Activated naive CD4-positive, alpha-beta T cell treated with anti-CD3 and anti-CD28 coated beads, Interleukin-2, amount 10 ng/mL, durations not matched to agents 7 days and 5 days (primary cell): ENCODE measurements at regions not wholly inside any gene's neighbourhood (a gene's known extent, or its start where the extent isn't known, plus 50 kb on each side); places are given as distances from the start of the nearest gene placed in this dataset.

Experiments used
- CTCF ChIA-PET: fragments of 350-600 bp; sonication (Branson Sonifier 250); formaldehyde crosslinking; loops from one replicate; lab custom pipeline; 2021; ENCODE audit warnings: antibody characterized with exemption; lab: Charles Lee
- DNase-seq: peaks from one replicate; pipeline ENCODE4 v3.0.0-alpha.2; 2020
- H3K27ac Mint-ChIP-seq: one replicate; pipeline ENCODE4 v1.8.0; 2021; ENCODE audit warnings: mild to moderate bottlenecking, moderate library complexity, mixed read lengths
- H3K27me3 Mint-ChIP-seq: one replicate; pipeline ENCODE4 v1.8.0; 2021; ENCODE audit warnings: mild to moderate bottlenecking, mixed read lengths
- H3K36me3 Mint-ChIP-seq: one replicate; pipeline ENCODE4 v1.8.0; 2021; ENCODE audit warnings: mixed read lengths
- H3K4me1 Mint-ChIP-seq: one replicate; pipeline ENCODE4 v1.8.0; 2021; ENCODE audit warnings: mixed read lengths
- H3K4me3 Mint-ChIP-seq: one replicate; pipeline ENCODE4 v1.8.0; 2021; ENCODE audit warnings: mild to moderate bottlenecking, moderate library complexity, mixed read lengths
- H3K9me3 Mint-ChIP-seq: one replicate; pipeline ENCODE4 v1.8.0; 2021; ENCODE audit warnings: mixed read lengths

DNA sequence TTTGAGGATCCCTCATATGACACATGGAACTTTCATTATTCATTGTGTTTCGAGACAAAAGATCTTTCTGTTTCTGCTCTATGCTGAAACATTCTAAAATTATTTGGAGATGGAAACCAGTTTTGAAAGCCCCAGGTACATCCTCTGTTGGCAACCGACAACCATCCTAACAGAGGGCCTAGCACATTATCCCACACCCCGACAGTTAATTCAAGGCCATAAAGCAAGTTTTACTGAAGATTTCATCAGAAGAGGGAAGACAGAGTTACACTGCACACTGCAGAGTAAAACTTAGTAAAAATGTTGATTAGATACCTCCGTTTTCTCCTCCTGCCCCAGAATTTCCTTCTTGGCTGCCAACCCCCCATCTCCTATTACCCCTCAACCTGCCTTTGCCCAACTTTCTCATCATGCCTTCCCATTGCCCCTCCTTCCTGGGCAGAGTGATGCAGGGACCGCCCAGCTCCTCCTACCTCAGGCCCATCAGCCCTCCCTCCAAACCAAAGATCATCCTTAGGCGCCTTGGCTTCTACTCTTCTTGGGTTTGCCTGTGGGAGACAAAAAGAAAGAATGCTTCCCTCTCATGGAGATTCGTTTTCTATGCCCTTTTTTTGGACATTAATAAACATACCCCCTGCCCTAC is 52.9 kb upstream of the CITED4 start:
- no peak for DNase-seq
- CTCF ChIA-PET: interaction anchor here (0.6 kb wide), 1 partner anchor 666 kb away, joined by 3 read pairs; no protein-coding TSS in a partner anchor
- H3K27ac Mint-ChIP-seq: no peak overlapping the region
- no peaks in the 10 kb centered on the region for H3K4me1 Mint-ChIP-seq
- no peaks in the 10 kb centered on the region for H3K36me3 Mint-ChIP-seq
- peaks cover 21% of the 10 kb centered on the region for H3K27me3 Mint-ChIP-seq
- no peak overlapping the region for H3K4me3 Mint-ChIP-seq
- H3K9me3 Mint-ChIP-seq: no peaks in the 10 kb centered on the region

DNA sequence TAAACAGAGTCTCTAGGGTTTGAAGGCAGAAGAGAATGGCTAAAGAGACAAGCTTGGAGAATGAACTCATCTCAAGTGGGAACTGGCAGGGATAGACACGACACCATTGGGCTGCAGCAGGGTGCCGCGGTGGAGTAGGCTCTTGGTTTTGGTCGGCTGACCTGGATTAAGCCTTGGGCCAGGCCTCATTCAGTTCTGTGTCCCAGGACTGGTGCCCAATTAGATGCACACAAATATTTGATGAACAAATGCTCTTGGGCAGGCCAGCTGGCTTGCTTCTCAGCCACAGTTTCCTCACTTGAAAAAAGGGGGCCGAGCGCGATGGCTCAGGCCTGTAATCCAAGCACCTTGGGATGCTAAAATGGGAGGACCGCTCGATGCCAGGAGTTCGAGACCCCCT is 53.4 kb upstream of the CITED4 start:
- Mint-ChIP-seq H3K27ac (no peak overlapping the region), H3K9me3 (no peaks in the 10 kb centered on the region), H3K27me3 (peaks cover 21% of the 10 kb centered on the region), H3K36me3 (no peaks in the 10 kb centered on the region), H3K4me3 (no peak overlapping the region), H3K4me1 (no peaks in the 10 kb centered on the region)
- CTCF ChIA-PET: no interaction called here
- DNase-seq: no peak

DNA sequence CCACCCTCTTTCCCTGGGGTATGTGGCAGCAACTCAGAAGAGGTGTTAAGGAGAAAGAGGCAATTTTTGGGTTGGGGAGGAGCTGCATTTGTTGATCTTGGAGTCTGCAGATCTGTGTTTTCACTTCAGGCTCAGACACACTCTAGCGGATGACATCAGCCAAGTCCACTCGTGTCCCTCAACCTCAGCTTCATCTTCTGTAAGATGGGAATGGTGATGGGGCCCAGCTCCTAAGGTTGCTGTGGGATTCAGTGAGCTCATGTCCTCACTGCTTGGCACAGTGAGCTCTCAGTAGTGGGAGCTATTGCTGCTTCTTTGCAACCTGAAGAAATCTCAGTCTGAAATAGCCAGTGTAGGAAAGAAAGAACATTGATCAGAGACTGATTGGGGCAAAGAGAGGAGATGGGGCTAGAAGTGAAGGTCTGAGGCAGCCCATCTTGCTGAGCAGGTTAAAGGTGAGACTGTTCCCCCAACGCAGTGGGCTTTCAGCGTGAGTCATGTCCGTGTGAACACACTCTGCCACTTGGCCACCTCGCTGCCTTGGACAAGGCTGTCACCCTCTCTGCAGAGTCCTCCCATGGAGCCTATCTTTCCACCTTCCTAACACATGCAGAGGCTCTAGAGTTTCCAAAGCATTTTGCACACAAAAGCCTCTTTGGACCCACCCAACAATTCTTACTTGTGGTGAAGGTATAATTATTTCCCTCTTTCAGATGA is 56.0 kb upstream of the CITED4 start:
- DNase-seq: no peak

DNA sequence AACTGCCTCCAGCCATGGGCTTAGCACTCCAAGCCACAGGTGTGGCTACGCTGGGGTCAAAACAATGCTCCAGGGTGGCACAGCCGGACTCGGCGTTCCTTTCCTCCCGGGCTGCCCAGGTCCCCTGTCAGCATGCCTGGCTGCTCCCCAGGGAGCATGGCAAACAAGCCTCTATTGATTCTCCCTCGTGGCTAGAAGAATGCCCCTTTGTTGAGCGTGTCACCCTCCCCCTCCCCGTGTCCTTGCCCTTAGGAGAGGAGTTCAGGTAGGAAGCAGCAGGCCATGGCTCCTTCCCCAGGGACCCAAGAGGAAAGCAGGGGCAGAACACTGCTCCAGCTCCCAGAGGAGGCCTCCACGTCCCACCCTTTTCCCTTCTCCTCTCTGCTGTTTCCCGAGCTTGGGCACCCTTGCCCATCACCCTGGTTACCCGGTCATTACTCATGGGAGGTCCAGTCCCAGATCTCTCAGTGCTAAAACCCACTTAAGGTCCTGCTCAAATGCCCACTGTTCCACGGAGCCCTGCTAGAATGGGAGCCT is 57.4 kb upstream of the CITED4 start:
- CTCF ChIA-PET: no interaction called here
- H3K4me3 Mint-ChIP-seq: no peak overlapping the region
- no peaks in the 10 kb centered on the region for H3K4me1 Mint-ChIP-seq
- H3K27me3 Mint-ChIP-seq: peaks cover 26% of the 10 kb centered on the region
- no peak overlapping the region for H3K27ac Mint-ChIP-seq
- no peak for DNase-seq
- H3K9me3 Mint-ChIP-seq: no peaks in the 10 kb centered on the region
- no peaks in the 10 kb centered on the region for H3K36me3 Mint-ChIP-seq

More for the DNA sequence above, 56.0 kb upstream of the CITED4 start:
- Mint-ChIP-seq H3K27me3 (peaks cover 26% of the 10 kb centered on the region), H3K4me1 (no peaks in the 10 kb centered on the region), H3K36me3 (no peaks in the 10 kb centered on the region), H3K9me3 (no peaks in the 10 kb centered on the region), H3K27ac (no peak overlapping the region), H3K4me3 (no peak overlapping the region)
- CTCF ChIA-PET: interaction anchor here (0.5 kb wide), 1 partner anchor 583 kb away, joined by 4 read pairs; no protein-coding TSS in a partner anchor

DNA sequence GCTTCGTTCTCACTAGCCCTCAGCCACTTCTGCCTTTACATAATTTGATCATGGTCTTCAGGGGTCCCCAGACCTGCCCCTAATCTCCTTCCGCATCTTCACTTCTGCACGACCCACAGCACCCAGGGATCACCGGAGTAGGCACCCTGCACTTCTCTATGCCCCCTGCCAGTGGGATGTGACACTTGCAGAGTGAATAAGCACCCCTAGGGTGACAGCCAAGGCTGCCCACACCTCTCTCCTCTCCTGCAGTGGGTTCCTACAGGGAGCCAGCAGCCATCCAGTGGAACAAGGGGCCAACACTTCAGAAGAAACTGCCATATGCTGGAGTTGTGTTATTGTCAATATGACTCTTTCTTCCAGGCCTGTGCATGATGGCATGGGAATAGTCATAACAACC is 58.0 kb upstream of the CTPS1 start:
- H3K27me3 Mint-ChIP-seq: peaks cover 15% of the 10 kb centered on the region
- no peak overlapping the region for H3K4me3 Mint-ChIP-seq
- H3K36me3 Mint-ChIP-seq: no peaks in the 10 kb centered on the region
- CTCF ChIA-PET: no interaction called here
- H3K27ac Mint-ChIP-seq: no peak overlapping the region
- no peak for DNase-seq
- no peaks in the 10 kb centered on the region for H3K4me1 Mint-ChIP-seq
- no peaks in the 10 kb centered on the region for H3K9me3 Mint-ChIP-seq

DNA sequence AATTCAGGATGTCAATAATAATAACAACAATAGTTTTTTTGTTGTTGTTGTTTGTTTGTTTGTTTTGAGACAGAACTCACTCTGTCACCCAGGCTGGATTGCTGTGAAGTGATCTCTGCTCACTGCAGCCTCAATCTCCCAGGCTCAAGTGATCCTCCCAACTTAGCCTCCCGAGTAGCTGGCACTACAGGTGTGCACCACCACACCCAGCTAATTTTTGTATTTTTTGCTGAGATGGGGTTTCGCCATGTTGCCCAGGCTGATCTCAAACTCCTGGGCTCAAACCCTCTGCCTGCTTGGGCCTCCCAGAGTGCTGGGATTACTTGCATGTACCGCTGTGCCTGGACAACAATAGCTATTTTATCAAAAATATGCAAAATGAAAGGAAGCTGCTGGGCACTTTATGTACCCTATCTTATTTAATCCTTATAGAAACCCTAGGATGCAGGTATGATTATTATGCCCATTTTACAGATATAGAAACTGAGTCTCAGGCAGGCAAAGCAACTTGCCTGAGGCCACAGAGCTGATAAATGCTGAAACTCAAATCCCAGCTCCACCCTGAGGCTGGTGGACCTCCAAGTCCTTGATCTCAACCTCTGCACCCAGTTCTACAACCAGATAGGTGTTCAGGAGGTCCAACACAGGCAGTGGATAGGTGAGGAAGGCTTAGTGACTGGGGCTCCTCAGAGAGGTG is 57.4 kb upstream of the CTPS1 start:
- H3K36me3 Mint-ChIP-seq: no peaks in the 10 kb centered on the region
- H3K9me3 Mint-ChIP-seq: no peaks in the 10 kb centered on the region
- no peak overlapping the region for H3K27ac Mint-ChIP-seq
- no peak for DNase-seq
- peaks cover 10% of the 10 kb centered on the region for H3K27me3 Mint-ChIP-seq
- CTCF ChIA-PET: no interaction called here
- no peaks in the 10 kb centered on the region for H3K4me1 Mint-ChIP-seq
- H3K4me3 Mint-ChIP-seq: no peak overlapping the region

DNA sequence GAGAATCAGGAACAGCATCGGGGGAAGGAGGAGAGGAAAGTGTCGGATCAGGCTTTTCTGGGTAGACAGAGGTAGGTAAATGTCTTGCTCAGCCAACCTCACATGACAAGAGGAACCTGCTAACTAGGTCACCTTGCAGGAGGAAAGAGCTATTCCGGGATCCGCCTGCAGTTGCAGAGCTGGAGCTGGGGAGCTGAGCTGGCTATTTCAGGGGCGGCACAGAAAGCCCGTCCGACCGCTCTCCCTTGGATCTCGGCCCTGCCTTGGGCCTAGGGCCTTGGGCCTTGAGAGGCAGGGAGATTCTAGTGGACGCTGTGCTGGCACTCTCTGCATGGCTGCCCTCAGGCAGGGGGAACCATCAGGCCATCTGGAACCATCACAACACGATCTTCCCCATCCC is 56.5 kb upstream of the CTPS1 start:
- CTCF ChIA-PET: interaction anchor here (1.8 kb wide), 1 partner anchor 26 kb away, joined by 6 read pairs; no protein-coding TSS in a partner anchor

DNA sequence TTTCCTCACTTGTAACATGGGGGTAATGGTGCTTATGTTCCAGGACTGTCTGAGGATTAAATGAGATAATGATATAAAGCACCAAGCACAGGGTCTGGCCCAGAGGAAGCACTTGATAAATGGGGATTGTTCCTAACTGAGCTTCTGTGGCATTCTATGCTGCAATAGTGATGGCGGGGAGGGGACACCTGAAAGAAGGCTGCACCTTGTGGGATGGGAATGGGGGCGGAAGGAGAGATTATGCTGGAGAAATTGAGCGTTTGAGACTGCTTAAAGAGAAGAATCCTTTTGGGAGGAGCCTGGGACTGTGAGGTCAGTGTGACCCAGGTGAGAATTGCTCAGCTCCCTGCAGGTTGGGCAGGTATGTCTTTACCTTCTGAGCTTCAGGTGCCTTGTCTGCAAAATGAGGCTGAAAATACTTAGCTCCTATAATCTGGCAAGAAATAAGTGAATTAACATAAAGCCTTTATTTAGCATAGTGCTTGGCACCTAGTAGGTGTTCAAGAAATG is 55.9 kb upstream of the CTPS1 start:
- no peak for DNase-seq
- Mint-ChIP-seq H3K4me1 (no peaks in the 10 kb centered on the region), H3K27ac (no peak overlapping the region), H3K36me3 (no peaks in the 10 kb centered on the region), H3K27me3 (peaks cover 12% of the 10 kb centered on the region), H3K4me3 (no peak overlapping the region), H3K9me3 (no peaks in the 10 kb centered on the region)
- CTCF ChIA-PET: interaction anchor here (1.4 to 1.8 kb wide), 2 partner anchors 26 to 29 kb away, joined by 3 to 6 read pairs; no protein-coding TSS in a partner anchor

More for the DNA sequence above, 56.5 kb upstream of the CTPS1 start:
- H3K9me3 Mint-ChIP-seq: no peaks in the 10 kb centered on the region
- peaks cover 9% of the 10 kb centered on the region for H3K27me3 Mint-ChIP-seq
- no peak for DNase-seq
- no peak overlapping the region for H3K27ac Mint-ChIP-seq
- no peak overlapping the region for H3K4me3 Mint-ChIP-seq
- no peaks in the 10 kb centered on the region for H3K4me1 Mint-ChIP-seq
- no peaks in the 10 kb centered on the region for H3K36me3 Mint-ChIP-seq

DNA sequence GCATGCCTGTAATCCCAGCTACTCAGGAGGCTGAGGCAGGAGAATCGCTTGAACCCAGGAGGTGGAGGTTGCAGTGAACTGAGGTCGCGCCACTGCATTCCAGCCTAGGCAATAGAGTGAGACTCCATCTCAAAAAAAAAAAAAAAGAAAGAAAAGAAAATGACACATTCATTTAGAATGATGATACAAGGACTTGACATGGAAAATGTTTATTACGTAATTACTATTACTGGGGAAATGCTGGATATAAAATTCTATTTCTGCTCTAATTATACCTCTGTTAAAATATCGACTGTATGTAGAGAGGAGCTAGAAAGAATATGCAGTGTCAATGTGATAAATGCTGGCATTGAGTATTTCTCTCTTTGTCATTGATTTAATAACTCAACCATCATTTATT is 54.7 kb upstream of the CTPS1 start:
- CTCF ChIA-PET: interaction anchor here (1.4 to 3.7 kb wide), 3 partner anchors 24 to 28 kb away, joined by 3 to 23 read pairs (median 6); no protein-coding TSS in a partner anchor
- H3K27me3 Mint-ChIP-seq: peaks cover 15% of the 10 kb centered on the region

DNA sequence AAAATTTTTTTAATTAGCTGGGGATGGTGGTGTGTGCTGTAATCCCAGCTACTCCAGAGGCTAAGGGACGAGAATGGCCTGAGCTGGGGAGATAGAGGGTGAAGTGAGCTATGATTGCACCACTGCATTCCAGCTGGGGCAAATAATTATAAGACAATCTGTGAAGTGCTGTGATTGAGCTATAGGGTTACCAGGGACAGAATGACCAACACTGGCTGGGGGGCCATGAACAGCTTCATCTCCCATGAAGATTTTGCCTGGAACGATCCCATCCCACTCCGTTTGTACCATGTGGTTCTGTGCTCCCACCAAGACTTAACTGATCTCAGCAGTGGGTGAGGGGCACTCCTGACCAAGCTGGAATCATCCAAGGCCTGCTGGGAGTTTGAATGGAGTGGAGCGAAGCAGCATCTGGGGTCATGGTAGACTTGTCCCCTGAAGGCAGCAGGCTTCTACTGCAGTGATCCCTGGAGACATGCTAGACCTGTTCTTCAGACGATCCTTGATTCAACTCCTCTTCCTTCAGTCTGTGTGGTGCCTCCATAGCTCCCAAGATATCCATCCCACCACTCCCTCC is 53.6 kb upstream of the CTPS1 start:
- Mint-ChIP-seq H3K27ac (no peak overlapping the region), H3K4me1 (no peaks in the 10 kb centered on the region), H3K36me3 (no peaks in the 10 kb centered on the region), H3K27me3 (peaks cover 27% of the 10 kb centered on the region), H3K9me3 (no peaks in the 10 kb centered on the region), H3K4me3 (no peak overlapping the region)
- DNase-seq: no peak
- CTCF ChIA-PET: interaction anchor here (3.7 kb wide), 1 partner anchor 26 kb away, joined by 23 read pairs; no protein-coding TSS in a partner anchor

More for the DNA sequence above, 54.7 kb upstream of the CTPS1 start:
- Mint-ChIP-seq H3K27ac (no peak overlapping the region), H3K36me3 (no peaks in the 10 kb centered on the region), H3K4me1 (no peaks in the 10 kb centered on the region), H3K4me3 (no peak overlapping the region), H3K9me3 (no peaks in the 10 kb centered on the region)
- DNase-seq: no peak

DNA sequence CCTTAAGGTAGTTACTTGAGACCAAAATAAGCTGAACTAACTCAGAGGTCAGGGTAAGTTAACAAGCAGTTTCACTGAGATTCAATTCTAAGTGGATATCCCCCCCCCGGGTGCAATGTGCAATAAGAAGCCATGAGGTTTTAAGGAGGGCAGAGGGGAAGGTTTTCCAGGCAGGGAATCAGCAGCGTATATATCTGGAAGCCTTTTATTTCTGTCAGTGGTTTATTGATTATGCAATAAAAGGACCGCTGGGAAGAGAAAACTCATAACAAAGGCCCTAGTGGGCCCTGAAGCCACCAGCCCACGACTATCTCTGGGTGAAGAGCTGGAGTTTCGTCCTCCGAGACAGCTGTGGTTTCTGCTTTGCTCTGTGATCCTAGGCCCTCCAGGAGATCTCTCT is 53.1 kb upstream of the CTPS1 start:
- no peaks in the 10 kb centered on the region for H3K4me1 Mint-ChIP-seq

DNA sequence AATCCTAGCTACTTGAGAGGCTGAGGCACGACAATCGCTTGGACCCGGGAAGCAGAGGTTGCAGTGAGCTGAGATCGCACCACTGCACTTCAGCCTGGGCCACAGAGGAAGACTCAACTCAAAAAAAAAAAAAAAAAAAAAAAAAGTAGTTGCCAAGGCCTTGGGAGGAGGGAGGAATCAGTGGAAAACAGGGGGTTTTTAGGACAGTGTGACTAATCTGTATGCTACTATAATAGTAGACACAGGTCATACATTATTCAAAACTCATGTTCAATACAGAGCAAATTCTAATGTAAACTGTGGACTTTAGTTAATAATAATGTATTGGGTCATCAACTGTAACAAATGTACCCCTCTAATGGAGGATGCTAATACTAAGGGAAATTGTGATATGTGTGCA is 51.7 kb upstream of the CTPS1 start:
- H3K27me3 Mint-ChIP-seq: peaks cover 32% of the 10 kb centered on the region
- no peaks in the 10 kb centered on the region for H3K9me3 Mint-ChIP-seq

More for the DNA sequence above, 53.1 kb upstream of the CTPS1 start:
- Mint-ChIP-seq H3K9me3 (no peaks in the 10 kb centered on the region), H3K36me3 (no peaks in the 10 kb centered on the region), H3K27ac (no peak overlapping the region), H3K27me3 (peaks cover 26% of the 10 kb centered on the region), H3K4me3 (no peak overlapping the region)
- DNase-seq: no peak
- CTCF ChIA-PET: interaction anchor here (3.7 kb wide), 1 partner anchor 26 kb away, joined by 23 read pairs; no protein-coding TSS in a partner anchor

DNA sequence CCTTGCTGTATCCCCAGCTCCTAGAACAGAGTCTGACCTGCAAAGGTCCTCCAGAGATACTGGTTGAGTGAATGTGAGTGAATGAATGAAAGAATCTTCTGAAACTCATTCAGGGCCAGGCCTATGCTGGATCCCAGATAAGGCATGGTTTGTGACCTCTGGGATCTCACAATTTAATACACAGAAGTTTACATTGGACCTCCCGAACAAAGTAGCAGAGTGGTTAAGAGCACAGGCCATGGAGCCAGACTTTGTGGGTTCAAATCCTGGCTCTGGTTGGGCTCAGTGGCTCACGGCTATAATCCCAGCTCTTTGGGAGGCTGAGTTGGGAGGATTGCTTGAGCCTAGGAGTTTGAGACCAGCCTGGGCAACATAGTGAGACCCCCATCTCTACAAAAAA is 50.8 kb upstream of the CTPS1 start:
- no peak for DNase-seq
- no peak overlapping the region for H3K27ac Mint-ChIP-seq
- H3K36me3 Mint-ChIP-seq: no peaks in the 10 kb centered on the region
- no peak overlapping the region for H3K4me3 Mint-ChIP-seq
- no peaks in the 10 kb centered on the region for H3K4me1 Mint-ChIP-seq
- peaks cover 31% of the 10 kb centered on the region for H3K27me3 Mint-ChIP-seq
- CTCF ChIA-PET: interaction anchor here (3.7 kb wide), 1 partner anchor 23 kb away, joined by 23 read pairs; no protein-coding TSS in a partner anchor
- H3K9me3 Mint-ChIP-seq: no peaks in the 10 kb centered on the region

More for the DNA sequence above, 51.7 kb upstream of the CTPS1 start:
- no peaks in the 10 kb centered on the region for H3K36me3 Mint-ChIP-seq
- DNase-seq: no peak
- no peaks in the 10 kb centered on the region for H3K4me1 Mint-ChIP-seq
- CTCF ChIA-PET: interaction anchor here (3.7 kb wide), 1 partner anchor 24 kb away, joined by 23 read pairs; no protein-coding TSS in a partner anchor
- H3K27ac Mint-ChIP-seq: no peak overlapping the region
- H3K4me3 Mint-ChIP-seq: no peak overlapping the region
